Ramos (cell line): ENCODE measurements at regions not wholly inside any gene's neighbourhood (a gene's known extent, or its start where the extent isn't known, plus 50 kb on each side); places are given as distances from the start of the nearest gene placed in this dataset.

Experiments
- in situ Hi-C: fragments of 300-500 bp; cut with MboI; formaldehyde crosslinking; loops from one replicate; pipeline ENCODE4 v1.14.3; 2022; ENCODE audit warnings: low sequenced_read_pairs; ENCODE audit not compliant: unreplicated experiment

GRCh38 chr6:8499540-8499939, 64.2 kb upstream of the SLC35B3 start:
- in situ Hi-C loops = no loop called here

DNA sequence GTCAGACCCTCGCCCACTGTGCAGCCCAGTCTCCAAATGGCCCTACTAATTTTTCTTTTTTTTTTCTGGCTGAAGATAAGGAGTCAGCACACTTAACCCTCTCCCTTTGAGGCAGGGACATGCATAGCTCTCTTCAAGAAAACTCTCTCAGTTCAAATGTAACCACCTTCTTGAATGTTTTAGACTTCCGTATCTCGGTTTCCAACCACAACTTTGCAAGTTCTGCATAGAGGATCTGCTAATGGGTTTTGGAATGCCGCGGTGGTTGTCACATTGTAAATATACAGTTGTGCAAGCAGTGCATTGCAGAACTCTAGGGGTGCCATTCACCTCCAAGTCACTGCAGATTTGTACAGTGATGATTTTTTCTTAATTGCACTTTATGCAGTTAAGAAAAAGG, 59.4 kb upstream of the SLC35B3 start:
- in situ Hi-C loops = no loop called here

DNA sequence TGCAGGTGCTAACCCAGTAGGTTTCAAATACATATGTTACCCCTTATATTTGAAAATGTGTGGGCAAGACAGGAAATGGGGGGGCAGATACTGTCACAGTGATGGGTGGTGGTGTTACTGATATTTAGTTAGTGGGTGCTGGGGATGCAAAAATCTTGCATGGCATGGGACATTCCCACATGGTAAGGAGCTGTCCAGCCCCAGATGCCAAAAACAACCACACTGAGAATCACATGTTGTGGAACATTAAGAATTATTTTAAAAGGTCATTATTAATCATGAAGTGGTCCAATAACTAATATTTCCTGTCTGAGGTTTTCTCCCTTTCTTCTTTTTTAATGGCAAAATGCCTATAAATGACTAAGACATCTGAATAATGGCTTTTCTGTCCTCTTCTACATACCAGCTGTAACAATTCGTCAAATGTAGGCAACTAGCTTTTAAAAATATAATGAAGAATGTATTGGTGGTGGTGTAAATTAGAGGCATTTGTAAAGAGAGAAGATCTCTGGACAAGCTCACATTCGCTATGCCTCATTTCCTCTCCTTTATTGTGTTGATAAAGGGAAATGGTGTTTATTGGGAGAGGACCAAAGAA, 57.3 kb upstream of the SLC35B3 start:
- in situ Hi-C loops = no loop called here
